ENCODE measurements at regions not wholly inside any gene's neighbourhood (a gene's known extent, or its start where the extent isn't known, plus 50 kb on each side); places are given as distances from the start of the nearest gene placed in this dataset.

DNA sequence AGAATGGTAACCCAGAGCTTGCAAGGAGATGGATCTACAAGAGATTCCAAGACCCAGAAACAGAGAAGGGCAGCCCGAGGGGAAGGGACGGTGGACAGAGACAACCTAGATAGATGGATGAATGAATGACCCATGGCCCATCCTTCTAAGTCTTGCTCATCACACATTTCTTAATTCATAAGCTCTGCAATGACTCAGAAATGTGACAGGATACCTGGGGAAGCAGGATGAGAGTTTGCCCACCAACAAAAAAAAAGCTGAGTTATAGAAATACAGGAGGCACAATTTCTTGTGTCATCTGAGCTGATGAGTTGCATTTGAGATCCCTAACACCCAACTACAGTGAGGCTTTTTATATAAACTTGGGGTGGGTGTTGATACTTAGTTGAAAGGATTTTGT, 76.6 kb downstream of the CNTN3 start:
- no peak overlapping the region for H3K27ac ChIP-seq (ENCODE audit: low read length)
- H3K4me2 ChIP-seq (ENCODE audit: low read depth, low read length): 0 out of 2 replicates have a peak overlapping the region, but pooled peaks have one; percentile 4
- no peaks in the 10 kb centered on the region for H4K20me1 ChIP-seq (ENCODE audit: insufficient read depth, low read length)
- no peaks in the 10 kb centered on the region for H3K79me2 ChIP-seq (ENCODE audit: low read length)
- no peaks in the 10 kb centered on the region for H3K9me2 ChIP-seq (replicated peaks; ENCODE audit: insufficient read depth, low read length)
- no peak overlapping the region for H3K4me3 ChIP-seq (ENCODE audit: low read length)
- no peak for TF ChIP-seq EZH2 (optimal IDR thresholded peaks at IDR 0.05; ENCODE audit: low read depth, low read length)
- TF ChIP-seq, protein P1, sequence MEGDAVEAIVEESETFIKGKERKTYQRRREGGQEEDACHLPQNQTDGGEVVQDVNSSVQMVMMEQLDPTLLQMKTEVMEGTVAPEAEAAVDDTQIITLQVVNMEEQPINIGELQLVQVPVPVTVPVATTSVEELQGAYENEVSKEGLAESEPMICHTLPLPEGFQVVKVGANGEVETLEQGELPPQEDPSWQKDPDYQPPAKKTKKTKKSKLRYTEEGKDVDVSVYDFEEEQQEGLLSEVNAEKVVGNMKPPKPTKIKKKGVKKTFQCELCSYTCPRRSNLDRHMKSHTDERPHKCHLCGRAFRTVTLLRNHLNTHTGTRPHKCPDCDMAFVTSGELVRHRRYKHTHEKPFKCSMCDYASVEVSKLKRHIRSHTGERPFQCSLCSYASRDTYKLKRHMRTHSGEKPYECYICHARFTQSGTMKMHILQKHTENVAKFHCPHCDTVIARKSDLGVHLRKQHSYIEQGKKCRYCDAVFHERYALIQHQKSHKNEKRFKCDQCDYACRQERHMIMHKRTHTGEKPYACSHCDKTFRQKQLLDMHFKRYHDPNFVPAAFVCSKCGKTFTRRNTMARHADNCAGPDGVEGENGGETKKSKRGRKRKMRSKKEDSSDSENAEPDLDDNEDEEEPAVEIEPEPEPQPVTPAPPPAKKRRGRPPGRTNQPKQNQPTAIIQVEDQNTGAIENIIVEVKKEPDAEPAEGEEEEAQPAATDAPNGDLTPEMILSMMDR (IDR thresholded peaks at IDR 0.05; ENCODE audit: low read length): no peak
- no peak for TF ChIP-seq EZH2phosphoT487 (IDR thresholded peaks at IDR 0.05; ENCODE audit: low read length)
- no peaks in the 10 kb centered on the region for H3F3A ChIP-seq (ENCODE audit: insufficient read depth, low read length)
- H3K9me3 ChIP-seq (replicated peaks; ENCODE audit: insufficient read depth, low read length): no peaks in the 10 kb centered on the region
- H3K27me3 ChIP-seq (replicated peaks; ENCODE audit: insufficient read depth, low read length): no peaks in the 10 kb centered on the region
- H3K4me1 ChIP-seq (ENCODE audit: low read length): peaks cover 18% of the 10 kb centered on the region
- no peak for DNase-seq
- H3K9ac ChIP-seq (ENCODE audit: low read length): no peak overlapping the region
- H3K36me3 ChIP-seq (replicated peaks; ENCODE audit: insufficient read depth, low read length): no peaks in the 10 kb centered on the region
- H2AFZ ChIP-seq (ENCODE audit: low read length): no peak overlapping the region

DNA sequence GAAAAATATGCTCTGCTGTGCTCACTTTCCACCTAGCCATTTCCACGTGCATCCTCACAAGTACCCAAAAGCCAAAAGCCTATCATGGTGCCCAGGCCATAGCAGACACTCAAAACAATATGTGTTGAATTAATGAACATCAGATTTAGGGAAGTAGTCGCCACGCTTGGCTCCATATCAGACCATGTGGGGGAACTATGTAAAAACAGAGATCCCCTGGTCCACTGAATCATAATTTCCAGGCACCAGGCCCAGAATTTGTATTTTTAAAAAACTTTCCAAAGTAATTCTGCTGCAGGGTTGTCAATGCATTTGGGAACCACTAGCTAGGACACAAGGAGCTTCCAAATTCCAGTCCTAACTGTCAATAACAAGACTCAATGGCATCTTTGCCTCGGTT, 77.3 kb downstream of the CNTN3 start:
- TF ChIP-seq EZH2phosphoT487 (IDR thresholded peaks at IDR 0.05; ENCODE audit: low read length) (no peak), EZH2 (optimal IDR thresholded peaks at IDR 0.05; ENCODE audit: low read depth, low read length) (no peak)
- TF ChIP-seq, protein P1 (IDR thresholded peaks at IDR 0.05; ENCODE audit: low read length): no peak
- Histone ChIP-seq H3K4me1 (ENCODE audit: low read length) (peaks cover 18% of the 10 kb centered on the region), H3F3A (ENCODE audit: insufficient read depth, low read length) (no peaks in the 10 kb centered on the region), H3K27me3 (replicated peaks; ENCODE audit: insufficient read depth, low read length) (no peaks in the 10 kb centered on the region), H3K27ac (ENCODE audit: low read length) (no peak overlapping the region), H3K4me2 (ENCODE audit: low read depth, low read length) (no peak overlapping the region), H3K4me3 (ENCODE audit: low read length) (no peak overlapping the region), H4K20me1 (ENCODE audit: insufficient read depth, low read length) (no peaks in the 10 kb centered on the region), H3K9ac (ENCODE audit: low read length) (no peak overlapping the region), H3K79me2 (ENCODE audit: low read length) (no peaks in the 10 kb centered on the region), H3K9me3 (replicated peaks; ENCODE audit: insufficient read depth, low read length) (no peaks in the 10 kb centered on the region), H3K36me3 (replicated peaks; ENCODE audit: insufficient read depth, low read length) (no peaks in the 10 kb centered on the region), H3K9me2 (replicated peaks; ENCODE audit: insufficient read depth, low read length) (no peaks in the 10 kb centered on the region), H2AFZ (ENCODE audit: low read length) (no peak overlapping the region)
- no peak for DNase-seq

DNA sequence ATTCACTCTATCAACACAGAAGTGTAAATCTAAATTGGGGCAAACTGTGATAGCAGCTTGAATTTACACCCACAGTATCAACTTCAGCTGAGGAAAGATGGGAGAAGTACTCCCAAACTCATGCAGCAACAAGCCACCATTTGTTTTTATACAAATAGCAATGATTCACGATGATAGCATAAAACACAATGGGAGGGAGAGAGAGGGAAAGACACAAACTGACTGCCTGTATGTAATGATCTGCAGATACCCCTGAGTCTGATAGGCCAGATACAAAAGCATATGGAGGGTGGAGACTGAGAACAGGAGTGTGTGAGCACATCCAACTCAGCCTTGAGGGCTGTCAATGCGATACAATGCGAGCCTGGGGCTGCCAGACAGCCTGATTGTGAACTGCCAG, 79.2 kb downstream of the CNTN3 start:
- TF ChIP-seq EZH2 (optimal IDR thresholded peaks at IDR 0.05; ENCODE audit: low read depth, low read length): no peak
- no peak for TF ChIP-seq EZH2phosphoT487 (IDR thresholded peaks at IDR 0.05; ENCODE audit: low read length)
- TF ChIP-seq, protein P1 (IDR thresholded peaks at IDR 0.05; ENCODE audit: low read length): no peak
- no peak overlapping the region for H3K27ac ChIP-seq (ENCODE audit: low read length)
- H4K20me1 ChIP-seq (ENCODE audit: insufficient read depth, low read length): no peaks in the 10 kb centered on the region

More for the DNA sequence above, 79.2 kb downstream of the CNTN3 start:
- Histone ChIP-seq H3F3A (ENCODE audit: insufficient read depth, low read length) (no peaks in the 10 kb centered on the region), H3K36me3 (replicated peaks; ENCODE audit: insufficient read depth, low read length) (no peaks in the 10 kb centered on the region), H3K4me3 (ENCODE audit: low read length) (no peak overlapping the region), H3K4me2 (ENCODE audit: low read depth, low read length) (no peak overlapping the region), H3K9ac (ENCODE audit: low read length) (no peak overlapping the region), H2AFZ (ENCODE audit: low read length) (no peak overlapping the region), H3K9me3 (replicated peaks; ENCODE audit: insufficient read depth, low read length) (no peaks in the 10 kb centered on the region), H3K4me1 (ENCODE audit: low read length) (peaks cover 18% of the 10 kb centered on the region), H3K9me2 (replicated peaks; ENCODE audit: insufficient read depth, low read length) (no peaks in the 10 kb centered on the region), H3K79me2 (ENCODE audit: low read length) (no peaks in the 10 kb centered on the region), H3K27me3 (replicated peaks; ENCODE audit: insufficient read depth, low read length) (no peaks in the 10 kb centered on the region)
- DNase-seq: no peak
